GM21528 (cell line): ENCODE measurements at regions not wholly inside any gene's neighbourhood (a gene's known extent, or its start where the extent isn't known, plus 50 kb on each side); places are given as distances from the start of the nearest gene placed in this dataset.
"Not testable (repeated sequence)": the region's sequence is repeated elsewhere in the genome, so short reads cannot be mapped to it uniquely, and the experiment has no call there.

ENCODE experiments used
- ATAC-seq: cut with Tn5 transposase; IDR thresholded peaks from one replicate; pipeline ENCODE4 v1.9.1; 2021; ENCODE audit warnings: mild to moderate bottlenecking, moderate library complexity; ENCODE audit not compliant: unreplicated experiment, low FRiP score

DNA sequence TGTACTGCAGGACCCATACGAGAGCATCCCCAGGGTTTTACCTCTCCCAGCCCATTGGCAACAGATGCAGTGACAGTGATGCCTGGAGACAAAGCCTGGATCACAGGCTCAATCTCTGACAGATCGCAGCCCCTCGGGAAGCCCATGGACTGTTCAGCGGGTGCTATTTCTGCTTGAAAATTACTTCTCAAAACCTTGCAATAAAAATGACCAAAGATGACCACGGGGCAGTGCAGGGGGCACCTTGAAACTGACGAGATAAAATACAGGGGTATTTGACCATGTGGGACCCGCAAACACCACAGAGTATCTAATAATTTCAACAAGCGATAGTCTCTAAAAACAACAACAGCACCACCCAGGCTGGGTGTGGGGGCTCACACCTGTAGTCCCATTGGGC is 118.3 kb downstream of the C16orf95 start:
- no peak for ATAC-seq

DNA sequence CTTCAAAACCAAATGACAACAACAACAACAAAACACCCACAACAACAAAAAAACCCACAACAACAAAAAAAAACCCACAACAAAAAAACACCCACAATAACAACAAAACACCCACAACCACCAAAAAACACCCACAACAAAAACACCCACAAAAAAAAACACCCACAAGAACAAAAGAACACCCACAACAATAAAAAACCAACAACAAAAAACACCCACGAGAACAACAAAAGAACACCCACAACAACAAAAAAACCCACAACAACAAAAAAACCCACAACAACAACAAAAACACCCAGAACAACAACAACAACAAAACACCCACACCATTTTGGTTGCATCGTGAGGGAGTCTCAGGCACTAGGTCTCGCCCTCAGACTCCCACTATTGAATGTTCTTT is 117.8 kb downstream of the C16orf95 start:
- no peak for ATAC-seq

DNA sequence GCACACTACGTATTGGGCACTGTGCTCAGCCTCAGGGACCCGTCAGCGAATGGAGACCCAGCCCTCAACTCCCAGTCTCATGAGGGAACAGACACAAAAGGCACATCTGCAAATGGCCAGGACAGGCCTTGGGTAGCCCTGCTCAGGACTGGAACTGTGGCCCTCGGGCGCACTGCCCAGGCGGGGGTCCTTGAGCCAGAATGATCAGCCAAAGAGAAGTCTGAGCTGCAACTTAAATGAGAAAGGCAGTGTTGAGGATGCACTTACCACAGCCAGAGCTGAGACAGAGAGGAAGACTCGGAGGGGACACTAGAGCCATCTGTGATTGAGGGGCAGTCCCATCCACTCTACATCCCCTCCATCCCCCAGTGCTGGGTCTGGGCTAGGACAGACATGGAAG is 117.3 kb downstream of the C16orf95 start:
- ATAC-seq: no peak

DNA sequence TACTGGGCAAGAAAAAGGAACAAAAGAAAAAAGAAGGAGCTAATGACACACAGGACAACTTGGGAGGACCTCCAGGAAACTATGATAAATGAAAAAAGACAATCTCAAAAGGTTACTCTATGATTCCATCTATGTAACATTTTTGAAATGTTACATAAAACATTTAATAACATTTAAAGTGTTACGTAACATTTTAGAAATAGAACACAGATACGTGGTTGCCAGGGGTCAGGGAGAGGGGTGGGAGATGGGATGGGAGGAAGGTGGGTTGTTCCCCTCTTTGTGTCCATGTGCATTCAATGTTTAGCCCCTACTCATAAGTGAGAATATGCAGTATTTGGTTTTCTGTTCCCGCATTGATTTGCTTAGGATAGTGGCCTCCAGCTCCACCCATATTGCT is 116.6 kb downstream of the C16orf95 start:
- no peak for ATAC-seq

DNA sequence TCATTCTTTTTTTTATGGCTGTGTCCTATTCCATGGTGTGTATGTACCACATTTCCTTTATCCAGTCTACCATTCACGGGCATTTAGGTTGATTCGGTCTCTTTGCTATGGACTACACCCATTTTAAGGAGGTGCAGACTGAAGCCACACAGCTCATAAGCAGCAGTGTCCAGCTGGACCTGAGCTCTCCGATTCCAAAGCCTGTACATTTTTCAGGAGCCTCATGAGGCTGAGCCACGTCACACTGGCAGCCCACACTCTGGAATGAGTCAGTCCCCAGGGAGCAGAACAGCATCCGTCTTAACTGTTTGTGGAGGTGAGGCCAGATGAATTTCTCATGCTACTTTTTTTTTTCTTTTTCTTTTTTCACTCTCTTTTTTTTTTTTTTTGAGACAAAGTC is 116.1 kb downstream of the C16orf95 start:
- ATAC-seq: no peak

DNA sequence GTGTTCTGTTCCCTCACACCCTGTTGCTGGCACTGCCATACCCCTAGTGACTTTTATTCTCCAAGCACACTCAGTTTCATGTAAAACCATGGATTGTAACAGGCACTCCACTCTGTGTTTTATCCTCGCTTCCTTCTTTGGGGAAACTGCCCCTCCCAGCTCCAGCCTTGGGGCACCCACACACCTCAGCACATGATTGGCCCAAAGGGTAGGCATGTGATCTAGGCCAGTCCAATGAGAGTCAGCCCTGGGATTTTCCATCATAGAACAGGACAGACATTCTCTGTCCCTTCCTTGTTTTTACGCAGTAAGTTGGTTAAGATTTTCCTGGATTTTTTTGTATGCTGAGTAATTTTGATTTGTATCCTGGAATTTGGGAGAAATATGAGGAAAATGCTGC is 115.4 kb downstream of the C16orf95 start:
- ATAC-seq: no peak

DNA sequence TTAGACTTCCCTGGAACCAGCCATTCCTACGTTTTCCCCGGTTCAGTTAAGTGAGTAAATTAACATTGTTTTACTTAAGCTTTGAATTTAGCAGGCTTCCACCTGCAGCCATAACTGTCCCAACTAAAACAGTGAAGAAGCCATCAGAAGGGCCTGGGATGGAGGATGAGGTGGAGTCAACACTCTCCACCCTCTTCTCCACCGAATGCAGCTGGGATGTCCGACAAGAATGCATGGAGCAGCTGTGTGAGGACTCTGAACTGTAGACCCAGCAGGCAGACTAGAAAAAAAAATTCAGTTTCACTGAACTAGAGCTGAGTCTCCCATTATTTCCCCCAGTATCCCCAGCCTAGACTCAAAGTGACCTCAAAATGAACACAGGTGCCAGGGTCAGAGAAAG is 114.8 kb downstream of the C16orf95 start:
- no peak for ATAC-seq

DNA sequence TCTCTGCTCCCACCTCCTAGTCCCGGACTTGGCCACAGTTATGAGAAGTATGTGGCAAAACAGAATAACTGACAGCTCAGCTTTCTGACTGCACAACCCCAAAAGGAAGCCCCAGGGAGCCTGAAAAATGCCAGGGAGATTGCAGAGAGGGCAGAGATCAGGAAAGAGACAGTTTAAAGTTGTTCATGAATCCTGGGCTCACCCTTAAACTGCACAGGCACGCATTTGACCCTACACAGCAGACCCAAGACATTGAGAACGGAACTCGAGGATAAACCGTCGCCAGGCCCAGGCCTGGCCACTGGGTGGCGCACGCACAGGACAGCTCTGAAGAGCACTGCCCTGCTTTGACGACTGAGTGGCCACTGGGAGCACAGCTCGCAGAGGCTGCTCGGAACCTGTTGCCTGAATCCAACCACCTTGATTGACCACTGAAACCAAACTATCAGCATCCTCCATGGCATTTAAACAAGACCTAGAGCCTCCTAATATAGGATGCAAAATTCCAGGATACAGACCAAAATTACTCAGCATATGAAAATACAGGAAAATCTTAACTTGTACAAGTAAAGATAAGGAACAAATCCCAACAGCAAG is 114.0 kb downstream of the C16orf95 start:
- ATAC-seq: no peak

DNA sequence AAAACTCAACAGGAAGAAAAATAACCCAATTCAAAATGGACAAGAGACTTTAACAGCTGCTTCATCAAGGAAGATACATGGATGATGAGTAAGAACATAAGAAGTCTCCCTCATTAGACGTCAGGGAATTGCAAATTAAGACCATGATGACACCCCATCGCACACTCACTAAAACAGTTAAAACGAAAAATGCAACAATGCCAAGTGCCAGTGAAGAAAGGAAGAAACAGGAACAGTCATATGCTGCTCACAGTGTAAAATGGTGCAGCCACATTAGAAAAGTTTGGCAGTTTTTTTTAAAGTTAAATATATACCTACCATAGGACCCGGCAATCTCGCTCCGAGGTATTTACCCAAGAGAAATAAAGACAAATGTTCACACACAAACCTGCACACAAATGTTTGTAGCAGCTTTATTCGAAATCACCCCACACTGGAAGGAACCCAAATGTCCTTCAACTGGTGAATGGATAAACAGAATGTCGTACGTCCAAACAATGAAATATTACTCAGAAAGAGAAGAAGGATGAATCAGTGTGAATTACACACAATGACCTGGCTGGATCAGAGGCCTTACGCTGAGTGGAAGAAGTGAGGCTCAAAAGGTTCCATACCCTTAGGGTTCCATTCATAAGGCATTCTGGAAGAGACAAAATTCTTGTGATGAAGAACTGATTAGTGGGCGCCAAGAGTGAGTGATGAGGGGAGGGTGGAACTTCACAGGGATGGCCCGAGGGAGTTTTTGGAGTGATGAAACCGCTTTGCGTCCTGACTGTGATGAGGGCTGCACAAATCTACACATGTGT is 110.3 kb downstream of the C16orf95 start:
- no peak for ATAC-seq

DNA sequence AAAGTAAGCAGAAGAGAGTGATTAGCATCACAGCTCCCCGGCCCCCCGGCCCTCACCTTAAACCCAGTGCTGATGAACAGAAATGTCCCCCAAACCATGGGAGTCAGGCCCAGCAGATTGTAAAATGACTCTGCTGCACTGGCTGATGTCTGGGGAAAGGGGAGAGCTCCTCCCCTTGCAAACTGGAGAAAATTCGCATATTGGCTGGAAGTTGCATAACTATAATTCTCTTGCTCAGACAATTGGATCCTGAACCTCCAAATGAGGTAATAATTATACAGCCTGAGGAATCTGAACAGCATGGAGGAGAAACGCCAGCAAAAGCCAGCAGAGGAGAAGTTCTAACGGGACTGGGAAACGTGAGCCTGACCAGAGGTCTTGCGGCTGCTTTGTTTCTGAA is 109.7 kb downstream of the C16orf95 start:
- no peak for ATAC-seq

DNA sequence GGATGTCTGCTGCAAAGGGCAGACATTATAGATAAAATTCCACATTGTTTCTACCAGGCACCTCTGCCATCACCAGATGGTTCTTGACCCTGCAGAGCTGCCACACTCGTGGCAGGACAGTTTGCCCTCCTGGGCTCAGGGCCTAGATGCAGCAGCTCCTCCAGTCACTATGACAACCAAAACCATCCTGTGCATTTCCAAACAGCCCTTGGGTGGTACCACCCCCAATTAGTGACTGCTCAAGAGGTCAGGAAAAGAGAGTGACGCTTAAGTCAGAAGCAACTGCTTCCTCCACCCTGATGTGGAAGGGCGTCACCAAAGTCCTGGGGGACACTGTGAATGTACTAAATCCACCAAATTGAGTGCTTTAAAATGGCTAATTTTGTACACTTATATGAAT is 109.2 kb downstream of the C16orf95 start:
- ATAC-seq: no peak

DNA sequence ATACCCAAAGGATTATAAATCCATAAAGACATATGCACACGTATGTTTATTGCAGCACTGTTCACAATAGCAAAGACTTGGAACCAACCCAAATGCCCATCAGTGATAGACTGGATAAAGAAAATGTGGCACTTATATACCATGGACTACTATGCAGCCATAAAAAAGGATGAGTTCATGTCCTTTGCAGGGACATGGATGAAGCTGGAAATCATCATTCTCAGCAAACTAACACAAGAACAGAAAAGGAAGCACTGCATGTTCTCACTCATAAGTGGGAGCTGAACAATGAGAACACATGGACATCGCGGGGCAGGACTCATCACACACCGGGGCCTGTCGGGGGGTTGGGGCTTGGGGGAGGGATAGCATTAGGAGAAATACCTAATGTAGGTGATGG is 108.2 kb downstream of the C16orf95 start:
- ATAC-seq: not testable (repeated sequence)

DNA sequence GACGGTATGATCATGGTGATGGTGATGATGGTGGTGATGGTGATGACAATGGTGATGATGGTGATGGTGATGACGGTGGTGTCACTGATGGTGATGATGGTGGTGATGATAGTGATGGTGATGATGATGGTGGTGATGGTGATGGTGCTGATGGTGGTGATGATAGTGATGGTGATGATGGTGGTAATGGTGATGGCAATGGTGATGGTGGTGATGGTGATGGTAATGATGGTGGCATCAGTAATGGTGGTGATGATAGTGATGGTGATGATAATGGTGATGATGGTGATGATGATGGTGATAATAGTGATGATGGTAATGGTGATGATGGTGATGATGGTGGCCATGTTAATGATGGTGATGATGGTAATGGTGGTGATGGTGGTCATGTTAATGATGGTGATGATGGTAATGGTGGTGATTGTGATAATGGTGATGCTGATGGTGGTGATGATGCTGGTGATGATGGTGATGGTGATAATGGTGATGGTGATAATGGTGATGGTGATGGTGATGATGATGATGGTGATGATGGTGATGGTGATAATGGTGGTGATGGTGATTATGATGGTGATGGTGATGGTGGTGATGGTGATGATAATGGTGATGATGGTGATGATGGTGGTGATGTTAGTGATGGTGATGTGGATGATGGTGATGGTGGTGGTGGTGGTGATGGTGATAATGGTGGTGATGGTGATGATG is 107.2 kb downstream of the C16orf95 start:
- no peak for ATAC-seq

DNA sequence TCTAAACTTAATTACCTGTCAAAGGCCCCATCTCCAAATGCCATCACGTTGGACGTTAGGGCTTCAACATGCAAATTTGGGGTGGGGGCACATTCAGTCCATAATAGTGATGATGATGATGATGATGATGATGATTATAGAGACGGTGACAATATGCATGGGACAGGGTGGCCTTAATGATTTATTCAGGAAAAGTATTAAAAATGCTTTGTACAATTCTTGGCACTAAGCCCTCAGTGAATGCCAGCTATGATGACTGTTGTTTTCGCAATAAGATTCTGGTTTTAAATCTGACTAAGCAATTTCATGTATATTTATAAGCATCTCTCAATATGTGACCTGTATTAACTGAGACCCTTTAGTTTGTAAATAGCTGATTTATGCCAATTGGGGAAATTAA is 106.3 kb downstream of the C16orf95 start:
- ATAC-seq: no peak

DNA sequence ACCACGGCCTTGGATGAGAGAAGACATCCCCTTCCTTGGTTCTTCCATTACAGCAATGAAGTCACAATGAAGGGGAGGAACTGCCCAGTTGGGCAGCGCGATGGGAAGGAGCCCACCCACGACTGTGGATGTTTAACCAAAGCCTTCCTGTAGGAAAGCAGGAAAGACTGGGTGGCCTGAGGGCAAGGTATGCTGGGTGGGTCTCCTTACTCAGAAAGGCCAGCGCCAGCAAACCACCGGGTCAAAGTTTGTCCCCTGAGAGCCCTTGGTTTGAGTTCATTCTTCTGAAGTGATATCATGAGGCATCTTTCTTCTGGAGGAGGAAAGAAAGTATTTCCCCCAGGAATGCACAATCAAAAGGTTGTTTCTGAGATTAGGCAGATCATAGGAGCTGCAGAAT is 105.2 kb downstream of the C16orf95 start:
- ATAC-seq: no peak

DNA sequence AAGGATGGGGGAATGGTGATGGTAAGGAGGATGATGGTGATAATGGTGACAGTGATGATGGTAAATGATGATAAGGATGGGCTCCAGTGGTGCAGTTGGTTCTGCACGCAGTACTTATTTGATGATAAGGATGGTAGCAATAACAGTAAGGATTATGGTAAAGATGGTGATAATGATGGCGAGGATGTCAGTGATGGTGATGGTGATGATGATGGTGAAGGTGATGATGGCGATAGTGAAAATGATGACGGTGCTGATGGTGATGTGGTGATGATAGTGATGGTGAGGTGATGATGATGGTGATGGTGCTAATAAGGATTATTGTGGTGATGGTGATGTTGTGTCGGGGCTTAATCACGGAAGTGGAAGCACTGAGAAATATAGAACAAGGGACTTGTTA is 103.7 kb downstream of the C16orf95 start:
- no peak for ATAC-seq

DNA sequence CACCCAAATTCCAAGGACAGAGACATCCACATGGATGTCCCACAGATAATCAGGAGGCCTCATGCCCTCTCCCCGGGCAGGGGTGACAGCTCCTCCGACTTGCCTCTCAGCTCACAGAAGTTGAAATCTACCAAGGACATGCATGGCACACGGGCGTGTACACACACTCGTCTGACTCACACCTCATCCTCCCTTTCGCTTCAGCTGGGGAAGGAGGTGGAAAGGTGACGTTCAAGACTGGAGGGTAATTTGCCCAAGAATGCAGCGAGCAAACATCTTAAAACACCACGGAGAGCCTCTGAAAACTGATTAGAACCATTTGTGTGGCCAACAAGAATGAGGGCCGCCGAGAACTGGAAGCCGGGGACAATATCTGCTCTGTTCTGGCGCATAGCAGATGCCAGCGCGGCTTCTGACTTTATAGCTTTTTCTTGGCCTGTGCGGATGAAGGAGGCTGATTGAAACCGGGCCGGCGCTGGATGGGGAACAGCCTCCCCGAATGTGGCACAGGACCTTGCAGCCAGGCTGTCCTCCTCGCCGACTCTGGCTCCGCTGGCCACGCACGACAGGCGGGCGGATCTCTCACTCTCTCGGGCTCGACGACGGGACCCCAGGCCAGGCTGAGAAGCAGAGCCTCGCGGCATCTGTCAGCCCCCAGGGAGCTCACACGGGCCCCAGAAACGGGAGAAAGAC is 100.9 kb downstream of the C16orf95 start:
- ATAC-seq: no peak

DNA sequence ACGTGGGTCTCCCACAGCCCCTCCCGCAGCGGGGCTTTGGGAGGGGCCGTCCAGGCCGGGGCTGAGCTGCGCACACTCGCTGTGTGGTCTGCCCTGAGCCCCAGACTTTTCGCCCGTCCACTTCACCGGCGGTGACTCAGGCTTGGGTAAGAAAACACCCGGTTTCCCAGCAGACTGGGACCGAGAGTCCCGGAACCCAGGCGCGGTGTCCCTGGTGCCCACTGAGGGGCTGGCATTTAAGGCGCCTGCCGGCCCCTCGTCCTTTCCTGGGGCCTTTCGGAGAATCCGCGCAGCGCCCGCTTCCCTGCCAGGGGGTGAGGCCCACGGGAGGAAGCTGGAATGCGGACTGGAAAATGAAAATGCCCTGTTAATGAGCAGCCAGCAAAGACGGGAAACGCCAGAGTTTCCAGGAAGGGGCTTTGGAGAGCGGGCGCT is 100.3 kb downstream of the C16orf95 start:
- no peak for ATAC-seq

DNA sequence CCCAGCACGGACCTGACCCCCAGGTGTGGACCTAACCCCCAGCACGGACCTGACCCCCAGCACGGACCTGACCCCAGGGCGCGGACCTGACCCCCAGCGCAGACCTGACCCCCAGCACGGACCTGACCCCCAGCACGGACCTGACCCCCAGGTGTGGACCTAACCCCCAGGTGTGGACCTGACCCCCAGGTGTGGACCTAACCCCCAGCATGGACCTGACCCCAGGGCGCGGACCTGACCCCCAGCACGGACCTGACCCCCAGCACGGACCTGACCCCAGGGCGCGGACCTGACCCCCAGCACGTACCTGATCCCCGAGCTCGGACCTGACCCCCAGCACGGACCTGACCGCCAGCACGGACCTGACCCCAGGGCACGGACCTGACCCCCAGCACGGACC is 99.4 kb downstream of the C16orf95 start:
- not testable (repeated sequence) for ATAC-seq

DNA sequence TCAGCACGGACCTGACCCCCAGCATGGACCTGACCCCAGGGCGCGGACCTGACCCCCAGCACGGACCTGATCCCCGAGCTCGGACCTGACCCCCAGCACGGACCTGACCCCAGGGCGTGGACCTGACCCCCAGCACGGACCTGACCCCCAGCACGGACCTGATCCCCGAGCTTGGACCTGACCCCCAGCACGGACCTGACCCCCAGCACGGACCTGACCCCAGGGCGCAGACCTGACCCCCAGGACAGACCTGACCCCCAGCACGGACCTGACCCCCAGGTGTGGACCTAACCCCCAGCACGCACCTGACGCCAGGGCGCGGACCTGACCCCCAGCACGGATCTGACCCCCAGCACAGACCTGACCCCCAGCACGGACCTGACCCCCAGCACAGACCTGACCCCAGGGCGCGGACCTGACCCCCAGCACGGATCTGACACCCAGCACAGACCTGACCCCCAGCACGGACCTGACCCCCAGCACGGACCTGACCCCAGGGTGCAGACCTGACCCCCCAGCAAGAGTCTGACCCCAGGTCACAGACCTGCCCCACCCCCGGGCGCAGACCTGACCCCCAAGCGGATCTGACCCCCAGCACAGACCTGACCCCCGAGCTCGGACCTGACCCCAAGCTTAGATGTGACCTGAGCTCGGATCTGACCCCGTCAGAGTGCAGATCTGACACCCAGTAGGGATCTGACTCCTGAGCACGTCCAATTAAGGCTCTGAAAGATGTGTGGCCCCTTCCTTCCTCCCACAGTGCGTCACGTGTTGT is 98.7 kb downstream of the C16orf95 start:
- ATAC-seq: no peak
